ENCODE measurements at regions not wholly inside any gene's neighbourhood (a gene's known extent, or its start where the extent isn't known, plus 50 kb on each side); places are given as distances from the start of the nearest gene placed in this dataset.

DNA sequence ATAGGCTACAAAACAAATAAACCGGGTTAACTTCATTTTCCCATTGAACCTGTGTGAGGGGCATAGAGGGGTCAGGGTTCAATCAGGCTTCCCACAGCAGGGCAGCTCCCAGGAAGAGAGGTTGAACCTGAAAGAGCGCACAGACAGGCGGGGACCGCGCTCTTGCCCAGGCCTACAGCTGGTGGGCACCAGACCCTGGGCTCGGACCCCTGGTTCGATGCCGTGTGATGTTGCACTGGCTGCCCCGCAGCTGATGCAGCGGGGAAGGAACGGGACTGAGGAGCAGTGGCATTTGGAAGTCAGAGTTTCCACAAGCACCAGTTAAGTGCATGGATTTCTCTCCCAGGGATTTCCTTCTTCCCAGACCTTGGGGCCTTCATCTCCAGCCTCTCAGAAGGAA lies 72.6 kb upstream of the INSIG1 start:
- H3K4me3 ChIP-seq (ENCODE audit: low read depth, poor library complexity, severe bottlenecking), result no peak overlapping the region
- TF ChIP-seq, protein P1, sequence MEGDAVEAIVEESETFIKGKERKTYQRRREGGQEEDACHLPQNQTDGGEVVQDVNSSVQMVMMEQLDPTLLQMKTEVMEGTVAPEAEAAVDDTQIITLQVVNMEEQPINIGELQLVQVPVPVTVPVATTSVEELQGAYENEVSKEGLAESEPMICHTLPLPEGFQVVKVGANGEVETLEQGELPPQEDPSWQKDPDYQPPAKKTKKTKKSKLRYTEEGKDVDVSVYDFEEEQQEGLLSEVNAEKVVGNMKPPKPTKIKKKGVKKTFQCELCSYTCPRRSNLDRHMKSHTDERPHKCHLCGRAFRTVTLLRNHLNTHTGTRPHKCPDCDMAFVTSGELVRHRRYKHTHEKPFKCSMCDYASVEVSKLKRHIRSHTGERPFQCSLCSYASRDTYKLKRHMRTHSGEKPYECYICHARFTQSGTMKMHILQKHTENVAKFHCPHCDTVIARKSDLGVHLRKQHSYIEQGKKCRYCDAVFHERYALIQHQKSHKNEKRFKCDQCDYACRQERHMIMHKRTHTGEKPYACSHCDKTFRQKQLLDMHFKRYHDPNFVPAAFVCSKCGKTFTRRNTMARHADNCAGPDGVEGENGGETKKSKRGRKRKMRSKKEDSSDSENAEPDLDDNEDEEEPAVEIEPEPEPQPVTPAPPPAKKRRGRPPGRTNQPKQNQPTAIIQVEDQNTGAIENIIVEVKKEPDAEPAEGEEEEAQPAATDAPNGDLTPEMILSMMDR (IDR thresholded peaks at IDR 0.05), result no peak
- TF ChIP-seq POLR2A (IDR thresholded peaks at IDR 0.05), result no peak
- whole genome bisulfite sequencing, 2 donors, result 88 to 91% methylated on average over 9 to 11 of the region's 11 CpGs
- intact Hi-C loops (cut with DNase I; ENCODE audit: low total_unique reads), result no loop called here
- DNase-seq (ENCODE audit: low spot score in 2 of 2), result no peak

DNA sequence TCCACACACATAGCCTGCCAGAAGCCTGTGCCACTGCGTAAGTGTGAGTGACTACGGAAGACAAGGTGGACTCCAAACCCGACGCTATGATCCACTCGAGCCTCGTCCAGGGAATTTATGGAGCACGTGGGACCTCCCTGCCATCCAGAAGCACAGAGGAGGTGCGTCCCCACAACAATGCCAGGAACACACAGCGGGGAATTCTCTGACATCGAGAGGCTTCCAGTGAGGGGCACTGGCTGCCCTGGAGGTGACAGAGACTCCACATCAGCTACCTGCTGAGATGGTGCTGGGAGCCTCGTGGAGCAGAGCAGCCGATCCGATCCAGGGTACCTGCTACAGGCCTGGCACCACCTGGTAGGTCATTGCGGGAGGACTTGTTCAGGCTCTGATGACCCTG lies 72.2 kb upstream of the INSIG1 start:
- WGBS, 2 donors, result 83 to 95% methylated on average over 14 of the region's 14 CpGs
- DNase-seq (ENCODE audit: low spot score in 2 of 2), result no peak
- no peak overlapping the region for H3K4me3 ChIP-seq (ENCODE audit: low read depth, poor library complexity, severe bottlenecking)
- intact Hi-C loops (cut with DNase I; ENCODE audit: low total_unique reads), result no loop called here
- TF ChIP-seq POLR2A (IDR thresholded peaks at IDR 0.05), result no peak
- TF ChIP-seq, protein P1 (IDR thresholded peaks at IDR 0.05), result no peak

DNA sequence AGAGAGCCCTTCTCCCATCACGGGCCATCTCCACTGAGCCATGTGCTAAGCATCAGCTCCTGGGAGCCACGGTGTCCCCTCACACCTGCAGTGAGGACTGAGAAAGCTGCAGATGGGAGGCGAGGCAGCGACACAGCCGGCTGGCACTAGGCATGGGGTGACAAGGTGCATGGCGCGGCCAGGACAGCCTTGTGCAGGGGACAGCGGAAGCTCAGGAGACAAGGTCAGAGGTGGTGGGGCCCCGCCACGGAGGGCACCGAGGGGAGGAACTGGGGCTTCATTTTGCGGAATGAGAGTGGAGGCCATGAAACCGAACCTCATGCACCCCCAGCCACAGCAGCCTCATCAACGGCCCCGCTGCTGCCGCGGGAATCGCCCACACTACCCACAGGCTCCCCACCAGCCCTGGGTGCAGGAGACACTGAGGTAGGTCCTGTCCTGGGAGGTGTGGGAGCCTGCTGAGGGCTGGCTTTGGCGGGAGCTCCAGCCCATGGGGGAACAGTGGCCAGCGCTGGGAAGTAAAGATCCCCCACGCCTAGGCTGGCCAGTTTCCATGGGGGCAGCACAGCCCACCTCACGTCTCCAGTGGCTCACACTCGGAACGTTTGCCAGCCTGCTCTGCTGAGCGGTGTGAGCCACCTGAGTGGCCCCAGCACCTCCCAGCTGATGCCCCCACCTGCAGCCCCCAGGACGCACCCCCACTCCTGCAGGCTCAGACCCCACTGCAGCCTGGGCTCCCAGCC lies 71.2 kb upstream of the INSIG1 start:
- TF ChIP-seq, protein P1 (IDR thresholded peaks at IDR 0.05), result no peak
- TF ChIP-seq POLR2A (IDR thresholded peaks at IDR 0.05), result no peak
- intact Hi-C loops (cut with DNase I; ENCODE audit: low total_unique reads), result no loop called here
- WGBS, 2 donors, result 73 to 86% methylated on average over 21 to 26 of the region's 26 CpGs
- no peak overlapping the region for H3K4me3 ChIP-seq (ENCODE audit: low read depth, poor library complexity, severe bottlenecking)
- DNase-seq (ENCODE audit: low spot score in 2 of 2), result no peak

DNA sequence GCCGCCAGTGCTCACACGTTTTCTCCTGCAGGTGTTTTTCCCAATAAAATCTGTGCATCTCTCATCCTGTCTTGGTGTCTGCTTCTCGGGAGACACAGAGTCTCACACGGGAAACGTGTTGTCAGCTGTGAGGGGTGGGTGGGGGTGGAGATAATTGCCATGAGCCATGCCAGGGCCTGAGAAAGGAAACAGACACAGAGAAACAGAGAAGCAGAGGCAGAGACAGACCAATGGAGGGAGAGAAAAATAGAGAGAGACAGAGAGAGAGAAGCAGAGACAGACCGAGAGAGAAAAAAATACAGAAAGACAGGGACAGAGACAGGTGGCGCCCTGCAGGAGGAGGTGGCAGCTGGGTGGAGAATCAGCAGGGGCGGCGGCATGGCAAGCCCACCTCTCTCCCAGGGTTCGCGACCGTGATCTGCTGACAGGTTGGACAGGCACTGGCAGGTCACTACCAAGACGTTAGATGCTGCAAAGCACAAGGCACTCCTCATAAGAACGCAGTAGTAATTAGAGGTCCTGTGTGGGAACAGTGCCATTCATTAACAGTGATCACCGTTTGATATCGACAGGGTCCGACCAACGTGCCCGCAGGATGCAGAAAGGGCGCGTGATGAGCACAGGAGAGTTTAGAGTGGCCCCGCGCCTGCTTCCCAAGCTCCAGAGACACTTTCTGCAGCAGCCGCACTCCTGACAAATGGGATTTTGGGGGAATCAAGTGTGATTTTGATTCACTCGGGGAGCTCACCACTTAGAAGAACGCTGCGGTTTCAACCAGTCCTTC lies 70.5 kb upstream of the INSIG1 start:
- WGBS, 2 donors, result 68 to 72% methylated on average over 27 of the region's 27 CpGs
- TF ChIP-seq, protein P1 (IDR thresholded peaks at IDR 0.05), result no peak
- TF ChIP-seq POLR2A (IDR thresholded peaks at IDR 0.05), result no peak
- intact Hi-C loops (cut with DNase I; ENCODE audit: low total_unique reads), result no loop called here
- H3K4me3 ChIP-seq (ENCODE audit: low read depth, poor library complexity, severe bottlenecking), result no peak overlapping the region
- no peak for DNase-seq (ENCODE audit: low spot score in 2 of 2)

DNA sequence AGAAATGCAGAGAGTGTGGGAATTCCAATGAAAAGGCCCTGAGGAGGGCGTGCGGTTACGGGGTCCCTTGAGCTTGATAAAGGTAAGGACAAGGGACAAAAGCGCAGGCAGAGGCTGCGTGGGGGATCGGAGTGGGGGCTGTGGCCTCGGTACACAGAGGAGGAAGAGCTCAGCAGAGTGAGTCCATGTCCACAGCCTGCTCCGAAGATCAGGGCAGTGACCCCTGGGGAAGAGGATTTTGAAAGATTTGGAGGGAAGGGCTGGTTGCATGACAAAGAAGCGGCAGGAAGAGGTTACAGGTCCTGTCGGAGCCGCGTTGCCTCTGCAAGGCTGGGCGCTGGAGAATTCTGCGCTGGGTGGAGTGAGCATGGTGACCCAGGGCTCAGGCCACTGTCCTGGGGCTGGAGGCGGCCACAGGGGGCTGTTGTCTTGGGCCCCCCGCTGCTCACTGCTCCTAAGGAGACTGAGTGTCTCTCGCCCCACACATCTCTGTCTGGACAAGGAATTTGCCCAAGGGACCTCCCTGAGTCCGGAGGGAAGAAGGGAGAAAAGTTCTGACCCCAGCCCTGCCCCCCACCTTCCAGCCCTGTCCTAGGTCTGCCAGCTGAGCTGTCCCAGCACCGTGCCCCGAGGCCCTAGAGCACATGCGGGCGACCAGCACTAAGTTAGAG lies 69.8 kb upstream of the INSIG1 start:
- TF ChIP-seq POLR2A (IDR thresholded peaks at IDR 0.05), result no peak
- TF ChIP-seq, protein P1 (IDR thresholded peaks at IDR 0.05), result no peak
- 85 to 86% methylated on average over 22 of the region's 22 CpGs for WGBS, 2 donors
- no peak for DNase-seq (ENCODE audit: low spot score in 2 of 2)
- intact Hi-C loops (cut with DNase I; ENCODE audit: low total_unique reads), result no loop called here
- H3K4me3 ChIP-seq (ENCODE audit: low read depth, poor library complexity, severe bottlenecking), result no peak overlapping the region

Data from lower leg skin (tissue), 4 donors.